Left kidney (tissue), 1 donor: ENCODE measurements at regions not wholly inside any gene's neighbourhood (a gene's known extent, or its start where the extent isn't known, plus 50 kb on each side); places are given as distances from the start of the nearest gene placed in this dataset.

Experiments used
- DNase-seq: peaks from one replicate; pipeline ENCODE4 v3.0.0-alpha.2; 2013

DNA sequence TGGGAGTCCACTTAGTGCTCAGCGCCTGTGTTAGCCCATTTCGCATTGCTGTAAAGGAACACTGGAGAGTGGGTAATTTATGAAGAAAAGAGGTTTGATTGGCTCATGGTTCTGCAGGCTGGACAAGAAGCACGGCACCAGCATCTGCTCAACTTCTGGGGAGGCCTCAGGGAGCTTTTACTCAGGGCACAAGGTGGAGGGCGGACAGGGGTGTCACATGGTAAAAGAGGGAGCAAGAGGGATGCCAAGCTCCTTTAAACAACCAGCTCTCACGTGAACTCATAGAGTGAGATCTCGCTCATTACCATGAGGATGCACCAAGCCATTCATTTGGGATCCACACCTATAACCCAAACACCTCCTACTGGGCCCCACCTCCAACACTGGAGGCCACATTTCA, 181.4 kb upstream of the TLE3 start:
- DNase-seq = no peak

DNA sequence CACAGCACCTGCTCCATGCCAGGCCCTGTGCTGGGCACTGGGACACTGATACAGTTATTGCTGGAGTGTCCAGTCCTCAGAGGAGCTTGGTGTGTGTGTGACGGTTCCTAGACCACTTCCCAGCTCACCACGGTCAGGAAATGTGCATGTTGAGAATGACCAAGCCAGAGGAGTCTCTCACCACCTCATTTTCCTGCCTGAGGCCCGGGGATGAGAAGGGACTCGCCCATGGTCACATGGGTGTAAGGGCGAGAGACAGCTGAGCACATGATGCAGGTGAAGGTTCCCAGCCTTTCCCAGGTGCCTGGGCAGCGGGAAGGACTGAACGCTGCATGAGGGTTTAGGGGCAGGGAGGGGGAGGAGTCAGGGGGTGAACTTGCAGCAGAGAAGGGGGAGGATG, 180.9 kb upstream of the TLE3 start:
- DNase-seq = no peak

DNA sequence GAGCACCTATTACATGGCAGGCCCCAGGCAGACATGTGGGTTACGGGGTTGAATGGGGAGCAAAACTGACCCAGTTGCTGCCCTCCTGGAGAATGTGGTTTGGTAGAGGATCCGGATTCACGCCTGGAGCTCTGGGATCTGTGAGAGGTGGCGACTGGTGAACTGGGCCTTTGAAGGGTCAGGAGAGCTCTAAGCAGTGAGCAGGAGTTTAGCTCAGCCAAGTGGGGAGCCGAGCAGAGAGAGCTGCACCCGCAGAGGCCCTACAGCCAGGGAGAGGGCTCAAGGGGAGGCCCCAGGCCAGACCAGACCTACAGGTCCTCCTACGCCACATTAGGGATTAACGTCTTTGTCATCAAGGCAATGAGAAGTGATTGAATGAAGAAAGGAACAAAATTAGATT, 179.8 kb upstream of the TLE3 start:
- no peak for DNase-seq

DNA sequence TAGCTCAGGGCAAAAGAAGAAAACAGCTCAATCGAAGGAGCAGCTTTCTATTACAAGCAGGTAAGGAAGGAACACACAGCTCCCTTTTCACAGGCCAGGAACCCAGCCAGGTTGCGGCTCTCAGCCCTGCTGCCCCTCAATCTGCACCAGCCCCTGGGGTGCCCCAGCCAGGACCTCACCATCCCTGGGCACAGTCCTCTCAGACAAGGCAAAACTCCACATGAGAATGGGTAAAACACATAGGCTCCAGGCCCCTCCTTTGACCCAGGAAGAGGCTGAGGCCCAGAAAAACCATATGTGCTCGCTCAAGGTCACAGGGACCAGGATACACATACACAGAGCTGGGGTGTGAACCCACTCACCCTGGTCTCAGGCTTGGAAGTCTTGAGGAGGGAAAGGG, 178.7 kb upstream of the TLE3 start:
- no peak for DNase-seq

DNA sequence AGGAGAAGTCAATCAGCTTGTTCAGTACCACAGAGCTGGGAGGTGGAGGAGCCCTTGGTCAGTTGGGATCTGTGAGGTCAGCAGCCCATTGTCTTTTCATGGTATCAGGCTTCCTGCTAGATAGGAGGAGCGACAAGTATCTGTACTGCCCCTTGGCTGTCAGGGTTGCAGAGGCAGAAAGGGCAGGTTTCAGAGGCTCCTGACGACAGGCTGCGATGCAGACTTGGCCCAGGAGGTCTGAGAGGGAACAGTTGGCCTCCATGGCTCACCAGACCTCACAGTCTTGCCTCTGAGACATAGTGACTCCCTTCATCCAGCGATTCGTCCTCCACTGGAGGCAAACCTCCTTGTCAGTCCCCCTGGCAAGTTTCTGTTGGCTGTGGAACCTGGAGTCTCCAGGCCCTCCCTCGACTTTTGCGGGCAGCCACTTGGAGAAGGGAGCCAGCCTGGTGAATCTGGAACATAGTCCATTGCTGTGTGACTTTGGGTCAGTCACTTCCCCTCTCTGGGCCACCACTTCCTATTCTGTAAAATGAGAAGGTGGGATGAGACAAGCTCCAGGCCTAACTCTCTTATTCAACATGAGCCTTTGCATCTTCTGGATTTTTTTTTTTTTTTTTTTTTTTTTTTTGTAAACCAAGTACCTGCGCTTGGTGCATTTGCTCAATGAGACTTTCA, 177.9 kb upstream of the TLE3 start:
- no peak for DNase-seq

DNA sequence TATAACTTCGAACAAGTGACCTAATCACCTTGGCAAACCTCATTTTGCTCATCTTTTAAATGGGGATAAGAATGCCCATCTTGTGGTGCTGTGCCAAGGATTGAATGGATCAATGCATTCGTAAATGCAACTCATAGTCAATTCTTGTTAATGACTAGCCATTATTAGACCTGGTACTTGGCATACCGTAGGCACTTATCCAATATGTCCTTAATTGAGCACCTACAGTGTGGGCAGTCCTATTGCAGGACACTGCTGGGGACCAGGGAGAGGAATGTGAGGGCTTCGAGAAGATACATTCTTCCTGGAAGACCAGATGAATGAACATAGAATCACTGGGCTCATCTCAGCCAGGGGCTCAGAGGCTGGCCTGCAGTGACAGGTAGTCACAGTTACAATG, 177.2 kb upstream of the TLE3 start:
- no peak for DNase-seq

DNA sequence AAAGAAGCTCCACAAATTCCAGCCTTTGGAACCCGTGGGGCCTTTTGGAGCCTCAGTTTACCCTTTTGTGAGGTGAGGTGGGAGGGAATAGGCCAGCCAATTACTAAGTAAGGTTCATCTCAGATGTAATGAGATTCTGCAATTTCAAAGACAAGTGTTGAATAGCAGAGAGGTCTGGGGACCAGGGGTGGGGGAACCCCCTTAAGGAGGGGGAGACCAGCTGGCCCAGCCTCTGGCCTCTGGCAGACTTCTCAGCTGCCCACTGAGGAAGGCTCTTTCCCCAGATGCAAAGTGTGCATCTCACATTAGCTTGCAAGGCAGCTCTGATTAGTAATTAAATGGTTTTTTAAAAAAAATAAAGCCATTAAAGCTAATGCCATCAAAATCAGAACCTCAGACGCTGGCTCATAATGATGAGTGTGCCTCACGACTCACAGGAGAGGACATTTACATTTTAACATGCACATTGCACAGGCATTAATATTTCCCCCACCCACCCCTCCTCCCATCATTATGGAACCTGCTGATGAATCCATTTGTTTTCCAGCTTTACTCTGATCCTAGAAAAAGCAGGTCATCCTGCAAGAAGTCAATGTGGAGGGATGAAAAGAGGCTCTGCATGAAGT, 176.7 kb upstream of the TLE3 start:
- DNase-seq = no peak

DNA sequence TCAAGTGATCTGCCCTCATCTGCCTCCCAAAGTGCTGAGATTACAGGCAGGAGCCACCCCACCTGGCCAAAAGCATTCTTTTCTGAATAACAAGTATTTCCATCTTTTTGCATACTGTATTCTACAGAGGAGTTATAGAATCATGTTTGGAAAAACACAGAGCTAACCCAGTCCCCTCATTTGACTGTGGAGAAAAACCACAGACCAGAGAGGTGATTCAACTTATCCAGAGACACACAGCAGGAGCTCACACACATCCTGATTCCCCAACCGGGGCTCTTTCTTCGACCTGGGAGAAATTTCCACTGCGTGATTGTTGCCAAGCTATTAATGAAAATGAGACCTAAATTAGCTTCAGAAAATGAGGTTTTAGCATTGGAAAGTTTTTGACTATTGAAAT, 176.1 kb upstream of the TLE3 start:
- DNase-seq = no peak

DNA sequence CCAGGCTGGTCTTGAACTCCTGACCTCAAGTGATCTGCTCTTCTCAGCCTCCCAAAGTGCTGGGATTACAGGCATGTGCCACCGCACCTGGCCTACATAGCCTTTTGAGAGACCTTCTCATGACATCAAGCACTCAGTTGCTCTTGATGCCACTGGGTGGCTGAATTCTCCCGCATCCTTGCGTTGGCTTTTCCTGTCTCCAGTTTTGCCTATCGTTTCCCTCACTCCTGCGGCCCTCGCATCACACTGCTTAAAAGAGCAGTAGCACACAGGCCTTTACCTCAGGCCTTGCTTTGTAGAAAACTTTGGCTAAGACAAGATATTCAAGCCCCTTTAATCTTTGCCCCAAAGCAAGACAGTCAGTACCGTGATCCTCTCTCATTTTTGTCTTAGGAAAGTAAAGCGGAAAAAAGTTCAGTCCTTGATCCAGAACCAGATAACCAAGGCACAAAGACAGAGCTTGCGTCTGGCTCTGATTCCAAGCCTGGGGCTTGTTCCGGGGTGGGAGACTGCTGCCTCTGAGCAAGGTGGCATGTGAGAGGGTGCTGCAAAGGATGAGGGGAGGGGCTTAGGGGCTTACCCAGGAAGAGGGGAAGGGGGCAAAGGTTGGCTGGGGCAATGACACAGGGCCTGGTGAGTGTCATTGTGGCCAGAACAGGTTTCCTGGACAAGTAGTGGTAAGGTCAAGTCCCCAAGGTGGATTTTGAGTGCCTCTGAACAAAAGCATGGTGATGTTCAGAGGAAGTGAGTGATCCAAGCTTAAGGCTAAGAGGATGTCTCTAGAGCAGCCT, 175.0 kb upstream of the TLE3 start:
- no peak for DNase-seq

DNA sequence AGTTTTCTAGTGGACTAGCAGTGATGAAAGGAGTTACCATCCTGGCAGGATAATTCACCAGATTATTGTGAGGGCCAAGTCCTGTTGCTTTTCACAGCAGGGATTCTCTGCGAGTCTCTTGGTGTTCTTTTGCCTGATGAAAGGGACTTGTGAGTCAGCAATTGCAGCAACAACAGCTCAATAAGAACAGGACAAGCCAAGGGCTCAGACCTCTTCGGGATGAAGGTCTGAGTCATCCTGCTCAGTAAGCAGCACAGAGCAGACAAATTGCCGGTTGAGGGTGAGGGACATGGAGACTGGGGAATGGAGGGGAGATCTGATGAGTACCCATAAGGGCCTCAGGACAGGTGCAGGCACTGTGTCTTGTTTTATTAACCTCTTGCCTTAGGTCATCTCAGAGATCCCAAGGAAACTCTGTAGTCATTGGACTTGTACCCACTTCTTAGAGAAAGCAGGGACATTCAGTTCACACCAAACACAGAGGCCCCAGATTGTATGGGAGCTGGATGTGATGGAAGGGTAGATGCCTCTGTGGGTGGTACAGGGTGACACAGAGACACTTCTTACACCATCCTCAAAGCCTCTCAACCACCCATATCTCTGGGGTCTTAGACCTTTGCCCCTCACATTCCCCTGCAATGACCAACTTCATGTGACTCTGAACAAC, 173.8 kb upstream of the TLE3 start:
- DNase-seq = no peak

DNA sequence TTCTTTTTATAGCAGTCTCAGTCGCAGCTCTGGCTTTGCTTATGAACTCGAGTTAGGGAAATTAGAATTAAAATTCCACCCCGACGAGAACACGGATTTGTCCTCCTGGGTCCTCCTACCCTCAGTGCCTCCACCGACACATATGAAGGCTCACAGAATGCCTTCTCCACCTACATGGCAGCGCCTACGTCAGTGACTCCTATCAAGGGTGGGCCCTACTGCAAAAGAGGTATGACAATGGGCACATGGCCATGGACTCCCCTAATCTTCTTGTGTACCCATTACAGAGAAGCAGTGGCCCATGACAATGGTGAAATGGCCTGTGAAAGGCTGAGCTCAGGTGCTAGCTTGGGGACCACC, 173.0 kb upstream of the TLE3 start:
- no peak for DNase-seq

DNA sequence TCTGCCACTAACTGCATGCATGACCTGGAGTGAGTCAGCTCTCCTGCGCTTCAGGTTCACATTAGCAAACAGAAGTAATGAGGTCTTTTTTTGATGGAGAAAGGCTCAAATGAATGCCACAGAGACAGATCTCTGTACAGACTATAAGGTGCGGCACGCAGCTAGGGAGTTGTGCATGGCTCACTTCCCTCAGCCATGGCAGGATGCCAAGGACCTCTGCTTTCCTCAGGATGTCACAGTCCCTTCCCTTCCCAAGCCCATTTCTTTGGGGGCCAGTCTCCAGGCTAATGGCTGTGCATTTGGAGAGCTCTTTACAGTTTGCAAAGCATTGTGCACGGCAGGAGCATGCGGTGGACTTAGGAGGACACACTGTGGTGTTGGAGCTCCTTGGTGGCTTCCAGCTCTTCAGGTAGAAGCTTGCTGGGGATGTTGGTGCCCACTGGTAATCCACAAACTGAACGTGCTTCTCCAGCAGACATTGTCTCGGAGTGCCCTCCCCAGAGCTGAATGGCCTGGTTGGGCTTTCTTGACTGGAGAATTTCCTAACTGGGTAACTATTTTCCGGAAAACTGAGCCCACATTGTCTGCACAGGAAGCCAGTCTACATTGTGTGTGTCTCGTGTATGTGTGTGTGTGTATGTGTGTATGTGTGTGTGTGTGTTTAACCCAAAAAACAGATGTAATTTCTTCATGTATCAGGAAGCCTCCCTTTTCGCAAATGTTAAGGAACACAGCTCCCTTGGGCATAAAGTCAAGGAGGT, 172.5 kb upstream of the TLE3 start:
- no peak for DNase-seq

DNA sequence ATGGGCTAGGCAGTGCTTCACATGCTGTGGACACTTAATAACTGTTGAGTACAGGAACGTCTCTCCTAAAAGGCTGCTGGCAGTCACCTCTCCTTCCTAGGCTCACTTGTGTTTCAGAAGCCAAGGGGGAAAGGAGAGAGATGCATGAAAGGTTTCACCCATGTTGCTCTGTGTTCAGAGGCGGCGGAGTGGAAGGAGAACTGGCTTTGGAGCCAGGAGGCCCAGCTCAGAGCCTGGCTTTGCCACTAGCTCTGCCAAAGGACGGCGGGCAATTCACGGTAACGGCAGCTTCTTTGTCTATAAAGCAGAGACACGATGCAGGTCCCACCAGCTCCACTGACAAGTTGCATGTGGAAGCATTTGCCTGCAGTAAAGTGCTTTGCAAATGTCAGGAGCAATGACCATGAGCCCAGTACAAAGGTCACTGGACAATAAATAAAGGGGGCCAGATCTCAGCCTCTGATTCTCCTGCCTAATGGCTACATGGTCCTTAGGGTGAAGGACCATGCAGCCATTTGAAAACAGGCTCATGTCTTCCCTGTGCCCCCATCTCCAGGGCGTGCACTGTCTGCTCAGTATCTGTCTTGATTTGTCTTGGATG, 171.7 kb upstream of the TLE3 start:
- DNase-seq = no peak

DNA sequence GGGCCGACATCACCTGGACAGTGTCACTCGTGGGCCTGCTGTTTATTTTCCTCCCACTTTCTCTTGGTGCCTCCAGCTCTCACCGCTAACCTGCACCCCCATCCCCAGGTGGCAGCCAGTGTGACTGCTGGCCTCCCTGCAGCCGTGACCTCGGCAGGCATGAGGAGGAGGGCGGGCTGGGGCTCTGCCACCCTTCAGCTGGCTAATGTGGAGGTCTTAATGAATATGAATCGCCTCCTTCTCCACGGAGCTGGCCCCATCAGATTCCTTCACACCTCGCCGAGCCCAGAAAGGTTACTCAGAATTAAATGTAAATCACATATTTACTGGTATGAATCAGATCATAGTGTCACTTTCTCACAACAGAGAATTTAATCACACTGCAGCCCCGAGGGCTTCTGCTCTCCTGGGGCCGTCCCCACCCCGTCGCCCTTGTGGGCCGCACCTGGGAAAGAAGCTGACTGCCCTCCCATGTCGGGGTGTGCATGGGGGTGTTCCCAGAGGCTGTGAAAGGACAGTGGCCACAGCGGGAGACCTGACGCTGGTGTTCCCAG, 171.1 kb upstream of the TLE3 start:
- no peak for DNase-seq

DNA sequence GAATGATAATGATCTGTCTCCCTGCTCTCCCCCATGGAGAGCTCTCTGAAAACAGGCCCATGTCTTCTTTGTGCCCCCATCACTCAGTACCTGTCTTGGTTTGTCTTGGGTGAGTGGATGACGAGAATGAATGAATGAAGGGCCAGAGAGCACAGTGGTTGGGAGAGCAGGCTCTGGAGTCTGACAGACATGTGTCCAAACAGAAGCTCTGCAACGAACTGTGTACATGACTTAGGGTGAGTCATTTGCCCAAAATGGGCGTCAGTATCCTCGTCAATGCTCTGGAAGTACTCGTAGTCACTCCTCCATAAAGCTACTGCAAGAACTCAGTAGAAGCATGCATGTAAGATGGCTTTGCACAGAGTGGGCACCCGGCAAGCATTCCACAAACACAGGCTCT, 170.2 kb upstream of the TLE3 start:
- DNase-seq = no peak

DNA sequence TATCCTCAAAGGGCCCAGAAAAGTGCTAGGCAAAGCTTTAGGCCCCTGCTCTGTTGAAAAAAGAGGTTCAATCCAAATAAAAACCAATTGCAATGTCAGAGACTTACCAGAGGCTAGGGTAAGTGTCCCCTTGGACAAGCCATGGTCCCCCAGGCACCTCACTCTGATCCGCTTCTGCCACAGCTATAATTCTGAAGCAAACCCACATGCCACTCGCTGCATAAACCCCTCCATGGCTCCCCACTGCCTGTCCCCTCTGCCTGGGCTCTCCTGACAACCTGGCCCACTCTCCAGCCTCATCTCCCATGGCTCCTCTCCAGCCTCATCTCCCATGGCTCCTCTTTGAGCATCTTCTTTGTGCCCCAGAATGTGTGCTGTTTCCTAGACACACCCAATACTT, 169.6 kb upstream of the TLE3 start:
- DNase-seq = no peak

DNA sequence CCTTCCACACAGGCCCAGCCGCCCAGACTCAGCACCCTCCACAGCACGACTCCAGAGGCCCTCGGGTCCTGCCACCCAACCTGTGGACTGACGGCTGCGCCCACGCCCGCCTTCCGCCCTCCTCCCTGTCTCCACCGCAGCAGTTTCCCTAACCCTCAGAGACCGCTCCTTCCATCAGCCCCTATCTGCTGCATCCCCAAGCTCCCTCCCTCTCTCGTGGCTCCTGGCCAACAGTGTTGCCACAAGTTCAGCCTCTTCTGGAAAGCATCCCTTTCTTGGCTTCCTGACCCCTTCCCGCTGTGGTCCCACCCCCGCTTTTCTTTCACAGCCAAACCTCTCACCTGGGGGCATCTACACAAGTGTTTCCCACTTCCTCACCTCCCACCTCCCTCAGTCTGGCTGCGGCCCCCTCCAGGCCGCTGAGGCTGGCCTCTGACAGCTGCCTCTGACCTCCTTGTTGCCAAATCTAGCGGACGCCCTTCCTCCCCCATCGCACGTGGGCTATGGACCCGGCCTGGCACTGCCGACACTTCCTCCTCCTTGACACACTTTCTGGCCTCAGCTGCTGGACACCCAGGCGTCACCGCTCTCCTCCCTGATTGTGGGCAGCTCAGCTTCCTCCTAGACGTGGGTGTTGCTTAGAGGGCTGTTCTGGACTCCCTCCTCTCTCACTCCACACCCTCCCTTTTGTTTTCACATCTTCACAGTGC, 168.8 kb upstream of the TLE3 start:
- no peak for DNase-seq

DNA sequence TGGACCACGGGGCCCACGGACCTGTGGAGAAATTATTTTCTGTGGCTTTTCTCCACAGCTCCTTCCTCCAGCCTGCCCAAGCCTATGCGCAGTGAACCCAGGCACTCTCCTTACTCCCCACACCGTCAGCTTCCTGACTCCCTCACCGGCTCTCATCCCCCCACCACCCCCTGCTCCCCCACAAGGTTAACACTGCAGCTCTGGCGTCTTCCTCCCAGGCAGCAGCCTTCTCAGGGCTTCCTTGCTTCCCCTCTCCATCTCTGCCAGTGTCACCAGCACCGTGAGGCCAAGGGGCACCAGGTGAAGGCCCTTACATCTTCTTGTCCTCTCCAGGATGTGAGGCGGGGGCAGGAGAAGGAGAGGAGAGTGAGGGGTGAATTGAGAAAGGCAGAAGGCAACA, 168.3 kb upstream of the TLE3 start:
- DNase-seq = no peak

DNA sequence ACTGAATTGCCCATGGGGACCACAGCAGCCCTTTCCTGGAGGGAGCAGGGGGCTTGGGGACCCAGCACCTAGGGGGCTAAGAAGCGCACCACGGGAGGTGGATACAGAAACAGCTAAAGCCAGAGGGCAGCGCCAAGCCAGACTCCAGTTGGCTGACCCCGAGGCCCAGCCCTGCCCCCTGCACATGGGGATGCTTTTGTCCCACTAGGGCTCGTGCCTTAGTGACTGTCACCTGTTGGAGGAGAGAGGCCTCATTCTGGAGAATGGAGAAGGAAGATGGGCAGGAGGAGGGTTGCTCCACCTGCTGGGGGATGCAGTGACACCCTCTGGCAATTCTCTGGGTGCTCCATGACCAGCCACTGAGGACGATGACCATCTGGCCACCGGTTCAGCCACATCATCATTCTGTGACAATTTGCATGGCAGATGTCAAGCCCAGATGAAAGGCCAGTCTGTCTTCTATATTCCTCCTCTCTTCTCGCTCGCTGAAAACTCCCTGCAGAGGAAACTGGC, 167.8 kb upstream of the TLE3 start:
- DNase-seq = no peak

DNA sequence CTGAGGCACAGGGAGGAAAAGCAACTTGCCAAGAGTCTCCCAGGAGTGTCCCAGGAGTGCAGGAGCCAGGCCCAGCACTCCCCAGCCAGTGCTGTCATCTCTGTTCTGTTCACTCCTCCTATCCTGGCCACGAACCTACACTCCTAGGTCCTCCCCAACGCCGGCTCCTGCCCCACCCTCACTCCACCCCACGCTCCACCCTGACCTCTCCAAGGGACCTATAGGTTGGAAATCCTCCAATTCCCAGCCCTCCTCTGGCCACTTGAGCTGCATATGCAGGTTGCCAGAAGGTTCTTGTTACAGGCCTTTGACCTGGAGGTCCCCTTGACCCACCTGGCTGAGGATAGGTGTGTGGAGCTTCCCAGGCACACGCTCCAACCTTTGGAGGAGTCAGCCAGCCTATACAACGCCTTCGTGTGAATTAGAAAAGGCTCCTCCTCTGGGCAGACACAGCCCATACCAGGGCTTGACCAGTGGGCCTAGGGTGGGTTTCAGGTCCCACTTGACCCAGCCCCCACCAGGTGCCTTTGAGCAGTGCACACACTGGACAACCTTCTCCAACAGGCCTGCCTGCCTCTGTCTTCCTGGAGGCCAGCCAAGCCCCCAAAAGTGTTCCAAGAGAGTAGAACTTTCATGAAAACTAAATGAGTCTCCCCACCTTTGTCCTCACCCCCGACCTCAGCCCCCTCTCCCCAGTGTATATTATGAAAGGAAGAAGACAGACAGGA, 167.2 kb upstream of the TLE3 start:
- no peak for DNase-seq
